ENCODE measurements at regions not wholly inside any gene's neighbourhood (a gene's known extent, or its start where the extent isn't known, plus 50 kb on each side); places are given as distances from the start of the nearest gene placed in this dataset.

GRCh38 chr13:106241974-106242953 lies 293.2 kb downstream of the EFNB2 start:
- Histone ChIP-seq H3K79me2 (ENCODE audit: low read length) (no peaks in the 10 kb centered on the region), H3K27me3 (ENCODE audit: low read depth, low read length) (no peaks in the 10 kb centered on the region), H3K4me3 (ENCODE audit: low read length) (no peak overlapping the region), H3K27ac (ENCODE audit: low read length) (no peak overlapping the region), H3K4me1 (ENCODE audit: low read length) (no peaks in the 10 kb centered on the region), H2AFZ (ENCODE audit: low read depth, low read length) (no peak overlapping the region), H3K4me2 (ENCODE audit: low read length) (no peak overlapping the region), H3K9ac (ENCODE audit: low read length) (no peak overlapping the region), H4K20me1 (ENCODE audit: insufficient read depth, low read length) (no peaks in the 10 kb centered on the region), H3K9me3 (ENCODE audit: insufficient read depth, low read length) (no peaks in the 10 kb centered on the region), H3K36me3 (replicated peaks; ENCODE audit: low read depth, low read length) (no peaks in the 10 kb centered on the region)
- TF ChIP-seq CTCF (IDR thresholded peaks at IDR 0.05; ENCODE audit: low read depth, low read length) (no peak), EZH2phosphoT487 (IDR thresholded peaks at IDR 0.05; ENCODE audit: low read depth) (no peak)

GRCh38 chr13:106238690-106239089 lies 296.8 kb downstream of the EFNB2 start:
- Histone ChIP-seq H3K27ac (ENCODE audit: low read length) (no peak overlapping the region), H2AFZ (ENCODE audit: low read depth, low read length) (no peak overlapping the region), H3K79me2 (ENCODE audit: low read length) (no peaks in the 10 kb centered on the region), H4K20me1 (ENCODE audit: insufficient read depth, low read length) (no peaks in the 10 kb centered on the region), H3K27me3 (ENCODE audit: low read depth, low read length) (no peaks in the 10 kb centered on the region), H3K9me3 (ENCODE audit: insufficient read depth, low read length) (no peaks in the 10 kb centered on the region), H3K4me1 (ENCODE audit: low read length) (no peaks in the 10 kb centered on the region), H3K36me3 (replicated peaks; ENCODE audit: low read depth, low read length) (no peaks in the 10 kb centered on the region), H3K4me2 (ENCODE audit: low read length) (no peak overlapping the region), H3K4me3 (ENCODE audit: low read length) (no peak overlapping the region), H3K9ac (ENCODE audit: low read length) (no peak overlapping the region)
- TF ChIP-seq EZH2phosphoT487 (IDR thresholded peaks at IDR 0.05; ENCODE audit: low read depth) (no peak), CTCF (IDR thresholded peaks at IDR 0.05; ENCODE audit: low read depth, low read length) (no peak)

GRCh38 chr13:106234636-106235035 lies 300.8 kb downstream of the EFNB2 start:
- no peak overlapping the region for H3K27ac ChIP-seq (ENCODE audit: low read length)
- H2AFZ ChIP-seq (ENCODE audit: low read depth, low read length): no peak overlapping the region
- H3K4me3 ChIP-seq (ENCODE audit: low read length): no peak overlapping the region
- no peak overlapping the region for H3K9ac ChIP-seq (ENCODE audit: low read length)
- no peaks in the 10 kb centered on the region for H4K20me1 ChIP-seq (ENCODE audit: insufficient read depth, low read length)
- H3K9me3 ChIP-seq (ENCODE audit: insufficient read depth, low read length): 0 out of 2 replicates have a peak, but pooled peaks cover 5% of the 10 kb centered on the region
- H3K27me3 ChIP-seq (ENCODE audit: low read depth, low read length): no peaks in the 10 kb centered on the region
- no peaks in the 10 kb centered on the region for H3K4me1 ChIP-seq (ENCODE audit: low read length)
- no peak for TF ChIP-seq EZH2phosphoT487 (IDR thresholded peaks at IDR 0.05; ENCODE audit: low read depth)
- no peak for TF ChIP-seq CTCF (IDR thresholded peaks at IDR 0.05; ENCODE audit: low read depth, low read length)
- H3K79me2 ChIP-seq (ENCODE audit: low read length): no peaks in the 10 kb centered on the region
- no peak overlapping the region for H3K4me2 ChIP-seq (ENCODE audit: low read length)
- H3K36me3 ChIP-seq (replicated peaks; ENCODE audit: low read depth, low read length): no peaks in the 10 kb centered on the region

- TF ChIP-seq CTCF (IDR thresholded peaks at IDR 0.05; ENCODE audit: low read depth, low read length) (no peak), EZH2phosphoT487 (IDR thresholded peaks at IDR 0.05; ENCODE audit: low read depth) (no peak)
- Histone ChIP-seq H3K4me3 (ENCODE audit: low read length) (no peak overlapping the region), H3K79me2 (ENCODE audit: low read length) (no peaks in the 10 kb centered on the region), H3K27ac (ENCODE audit: low read length) (no peak overlapping the region), H3K4me2 (ENCODE audit: low read length) (no peak overlapping the region), H3K4me1 (ENCODE audit: low read length) (no peaks in the 10 kb centered on the region), H3K36me3 (replicated peaks; ENCODE audit: low read depth, low read length) (no peaks in the 10 kb centered on the region), H3K9me3 (ENCODE audit: insufficient read depth, low read length) (0 out of 2 replicates have a peak, but pooled peaks cover 5% of the 10 kb centered on the region), H2AFZ (ENCODE audit: low read depth, low read length) (no peak overlapping the region), H4K20me1 (ENCODE audit: insufficient read depth, low read length) (no peaks in the 10 kb centered on the region), H3K9ac (ENCODE audit: low read length) (no peak overlapping the region), H3K27me3 (ENCODE audit: low read depth, low read length) (no peaks in the 10 kb centered on the region)
Measured at GRCh38 chr13:106233134-106233735, 302.2 kb downstream of the EFNB2 start.

All from OCI-LY3 (cell line).